ENCODE measurements at regions not wholly inside any gene's neighbourhood (a gene's known extent, or its start where the extent isn't known, plus 50 kb on each side); places are given as distances from the start of the nearest gene placed in this dataset.

DNA sequence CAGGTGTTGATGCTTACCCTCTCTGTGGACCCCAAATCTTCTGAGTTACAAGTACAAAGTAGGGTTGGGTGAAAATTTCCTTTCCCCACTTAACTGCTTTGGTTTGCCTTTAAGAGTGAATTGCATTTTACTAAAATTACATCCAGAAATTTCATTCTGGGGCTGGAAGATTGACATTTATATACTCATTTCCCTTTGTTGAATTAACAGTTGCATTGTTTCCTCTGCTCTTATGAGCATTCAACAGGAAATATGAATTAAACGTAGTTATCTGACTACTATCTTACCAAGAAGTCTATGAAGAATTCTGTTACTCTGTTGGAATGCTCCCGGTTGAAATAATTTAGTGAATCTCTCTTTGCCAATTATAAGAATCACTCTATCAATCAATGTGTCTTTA is 1231.1 kb upstream of the NXPH2 start:
- DNase-seq (ENCODE audit: low spot score, unreplicated experiment), result no peak
- no peaks in the 10 kb centered on the region for H3K4me1 Mint-ChIP-seq (ENCODE audit: low read depth)
- no peak overlapping the region for H3K4me3 Mint-ChIP-seq (ENCODE audit: low read depth)
- no peaks in the 10 kb centered on the region for H3K27me3 Mint-ChIP-seq
- no peak for TF ChIP-seq CTCF (IDR thresholded peaks at IDR 0.05; ENCODE audit: unreplicated experiment)
- no peak overlapping the region for H3K27ac Mint-ChIP-seq
- no peaks in the 10 kb centered on the region for H3K36me3 Mint-ChIP-seq (ENCODE audit: insufficient read depth)
- no peaks in the 10 kb centered on the region for H3K9me3 Mint-ChIP-seq (ENCODE audit: low read depth)

DNA sequence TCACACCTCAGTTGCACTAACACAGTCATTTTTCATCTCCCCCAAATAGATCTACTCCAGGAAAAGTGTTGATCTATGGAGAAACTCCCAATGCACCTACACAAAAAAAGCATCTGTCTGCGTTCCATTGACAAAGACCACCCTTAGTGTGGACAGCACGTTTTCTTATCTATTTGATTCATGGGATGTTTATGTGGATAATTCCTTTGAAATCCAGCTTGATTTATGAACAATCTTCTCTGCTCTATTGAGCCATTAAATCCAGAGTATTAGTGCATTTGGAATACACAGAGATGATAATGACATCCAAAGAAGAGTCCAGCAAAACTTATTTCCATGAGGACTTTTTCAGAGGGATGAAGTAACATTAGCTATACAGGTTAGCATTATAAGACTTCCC is 1221.9 kb upstream of the NXPH2 start:
- no peak for TF ChIP-seq CTCF (IDR thresholded peaks at IDR 0.05; ENCODE audit: unreplicated experiment)
- Mint-ChIP-seq H3K27me3 (no peaks in the 10 kb centered on the region), H3K4me1 (ENCODE audit: low read depth) (peaks cover 7% of the 10 kb centered on the region), H3K9me3 (ENCODE audit: low read depth) (no peaks in the 10 kb centered on the region), H3K4me3 (ENCODE audit: low read depth) (no peak overlapping the region), H3K27ac (no peak overlapping the region), H3K36me3 (ENCODE audit: insufficient read depth) (no peaks in the 10 kb centered on the region)
- DNase-seq (ENCODE audit: low spot score, unreplicated experiment), result no peak

DNA sequence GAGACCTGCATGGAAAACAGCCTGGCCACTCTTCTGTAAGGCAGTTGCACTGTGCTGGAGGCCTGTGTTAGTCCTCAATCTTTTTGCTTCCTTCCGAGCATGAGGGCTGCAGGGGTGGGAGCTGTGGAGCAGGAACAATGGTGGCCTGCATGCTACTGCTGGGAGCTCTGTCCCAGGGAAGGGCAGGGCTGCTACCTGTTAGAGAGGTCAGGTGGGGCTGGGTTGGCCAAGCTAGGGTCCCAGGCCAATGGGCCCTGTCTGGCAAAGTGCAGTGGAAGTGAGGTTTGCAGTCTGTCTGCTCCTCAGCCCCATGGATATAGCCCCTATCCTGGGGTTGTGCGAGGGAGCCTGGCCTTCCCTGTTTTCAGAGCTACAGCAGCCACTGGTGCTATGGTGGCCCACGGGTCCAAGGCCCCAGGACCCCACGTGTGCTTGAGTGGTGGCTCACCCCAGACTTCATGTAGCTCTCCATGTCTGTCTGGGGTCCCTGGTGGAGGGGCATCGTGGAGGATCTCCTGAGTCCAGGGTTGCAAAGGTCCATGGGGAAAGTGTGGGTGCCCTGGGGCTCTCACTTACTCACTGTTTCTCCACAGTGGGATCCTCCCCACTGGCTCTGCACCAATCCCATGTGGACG is 1212.6 kb upstream of the NXPH2 start:
- Mint-ChIP-seq H3K27me3 (no peaks in the 10 kb centered on the region), H3K4me3 (ENCODE audit: low read depth) (no peak overlapping the region), H3K9me3 (ENCODE audit: low read depth) (no peaks in the 10 kb centered on the region), H3K36me3 (ENCODE audit: insufficient read depth) (no peaks in the 10 kb centered on the region), H3K27ac (no peak overlapping the region), H3K4me1 (ENCODE audit: low read depth) (no peaks in the 10 kb centered on the region)
- no peak for TF ChIP-seq CTCF (IDR thresholded peaks at IDR 0.05; ENCODE audit: unreplicated experiment)
- DNase-seq (ENCODE audit: low spot score, unreplicated experiment), result no peak

GRCh38 chr2:139992078-139992477 is 1211.9 kb upstream of the NXPH2 start:
- DNase-seq (ENCODE audit: low spot score, unreplicated experiment), result no peak
- Mint-ChIP-seq H3K36me3 (ENCODE audit: insufficient read depth) (no peaks in the 10 kb centered on the region), H3K27me3 (no peaks in the 10 kb centered on the region), H3K4me1 (ENCODE audit: low read depth) (no peaks in the 10 kb centered on the region), H3K27ac (no peak overlapping the region), H3K4me3 (ENCODE audit: low read depth) (no peak overlapping the region), H3K9me3 (ENCODE audit: low read depth) (peaks cover 5% of the 10 kb centered on the region)
- no peak for TF ChIP-seq CTCF (IDR thresholded peaks at IDR 0.05; ENCODE audit: unreplicated experiment)

DNA sequence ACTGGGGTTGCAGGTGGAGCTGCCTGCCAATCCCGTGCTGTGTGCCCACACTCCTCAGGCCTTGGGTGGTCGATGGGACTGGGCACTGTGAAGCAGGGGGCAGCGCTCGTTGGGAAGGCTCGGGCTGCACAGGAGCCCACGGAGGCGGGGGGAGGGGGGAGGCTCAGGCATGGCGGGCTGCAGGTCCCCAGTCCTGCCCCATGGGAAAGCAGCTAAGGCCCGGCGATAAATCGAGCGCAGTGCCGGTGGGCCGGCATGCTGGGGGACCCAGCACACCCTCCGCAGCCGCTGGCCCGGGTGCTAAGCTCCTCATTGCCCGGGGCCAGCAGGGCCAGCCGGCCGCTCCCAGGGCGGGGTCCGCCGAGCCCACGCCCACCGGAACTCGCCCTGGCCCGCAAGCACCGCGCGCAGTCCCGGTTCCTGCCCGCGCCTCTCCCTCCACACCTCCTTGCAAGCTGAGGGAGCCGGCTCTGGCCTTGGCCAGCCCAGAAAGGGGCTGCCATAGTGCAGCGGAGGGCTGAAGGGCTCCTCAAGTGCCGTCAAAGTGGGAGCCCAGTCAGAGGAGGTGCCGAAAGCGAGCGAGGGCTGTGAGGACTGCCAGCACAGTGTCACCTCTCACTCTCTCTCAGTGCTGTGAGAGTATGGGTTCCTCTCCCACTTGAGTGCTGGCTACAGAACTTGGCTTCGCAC is 1210.6 kb upstream of the NXPH2 start:
- no peaks in the 10 kb centered on the region for H3K4me1 Mint-ChIP-seq (ENCODE audit: low read depth)
- H3K27me3 Mint-ChIP-seq, result no peaks in the 10 kb centered on the region
- no peaks in the 10 kb centered on the region for H3K36me3 Mint-ChIP-seq (ENCODE audit: insufficient read depth)
- DNase-seq (ENCODE audit: low spot score, unreplicated experiment), result no peak
- peaks cover 5% of the 10 kb centered on the region for H3K9me3 Mint-ChIP-seq (ENCODE audit: low read depth)
- H3K27ac Mint-ChIP-seq, result no peak overlapping the region
- no peak for TF ChIP-seq CTCF (IDR thresholded peaks at IDR 0.05; ENCODE audit: unreplicated experiment)
- no peak overlapping the region for H3K4me3 Mint-ChIP-seq (ENCODE audit: low read depth)
